NCI-H345 treated with DMSO at 0.1 percent for 48 hours (cell line): ENCODE measurements at regions not wholly inside any gene's neighbourhood (a gene's known extent, or its start where the extent isn't known, plus 50 kb on each side); places are given as distances from the start of the nearest gene placed in this dataset.
A peak's percentile ranks its signal among the peaks of the same experiment; 100 is the strongest.
"Not testable (repeated sequence)": the region's sequence is repeated elsewhere in the genome, so short reads cannot be mapped to it uniquely, and the experiment has no call there.

Experiments used
- DNase-seq: peaks from one replicate; lab custom pipeline; 2025; ENCODE audit not compliant: unreplicated experiment; lab: John Stamatoyannopoulos, UW

DNA sequence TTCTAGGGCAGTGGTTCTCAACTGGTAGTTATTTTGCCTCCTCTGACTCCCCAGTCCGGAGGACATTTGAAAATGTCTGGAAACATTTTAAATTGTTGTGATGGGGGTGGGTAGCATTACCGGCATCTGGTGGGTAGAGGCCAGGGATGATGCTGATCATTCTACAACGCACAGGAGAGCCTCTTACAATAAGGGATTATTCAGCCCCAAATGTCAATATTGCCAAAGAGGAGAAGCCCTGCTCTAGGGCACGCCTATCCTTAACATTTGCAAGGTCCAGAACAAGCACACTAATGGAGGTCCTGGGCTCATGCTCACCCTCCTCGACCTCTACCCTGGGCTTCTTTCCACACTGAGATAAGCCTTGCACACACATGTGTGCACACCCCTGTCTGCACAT lies 106.4 kb downstream of the MINAR1 start:
- DNase-seq: no peak

DNA sequence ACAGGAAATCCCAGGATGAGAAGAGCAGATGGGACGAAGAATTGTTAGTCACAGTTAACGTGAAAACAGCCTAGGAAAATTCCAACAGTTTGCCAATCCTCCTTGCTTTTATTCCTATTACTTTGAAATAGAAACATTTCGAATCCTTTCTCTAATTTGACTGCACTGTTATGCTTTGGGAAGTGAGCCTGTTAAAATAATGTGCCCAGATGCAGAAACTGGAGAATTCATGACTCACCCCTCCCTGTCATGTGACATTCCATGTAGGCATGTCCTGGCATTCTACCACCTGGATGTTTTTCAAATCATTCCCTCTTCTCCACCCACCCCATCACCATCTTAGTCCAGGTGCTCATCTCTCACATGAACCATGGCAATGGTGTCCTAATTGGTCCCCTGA lies 107.3 kb downstream of the MINAR1 start:
- DNase-seq: no peak

DNA sequence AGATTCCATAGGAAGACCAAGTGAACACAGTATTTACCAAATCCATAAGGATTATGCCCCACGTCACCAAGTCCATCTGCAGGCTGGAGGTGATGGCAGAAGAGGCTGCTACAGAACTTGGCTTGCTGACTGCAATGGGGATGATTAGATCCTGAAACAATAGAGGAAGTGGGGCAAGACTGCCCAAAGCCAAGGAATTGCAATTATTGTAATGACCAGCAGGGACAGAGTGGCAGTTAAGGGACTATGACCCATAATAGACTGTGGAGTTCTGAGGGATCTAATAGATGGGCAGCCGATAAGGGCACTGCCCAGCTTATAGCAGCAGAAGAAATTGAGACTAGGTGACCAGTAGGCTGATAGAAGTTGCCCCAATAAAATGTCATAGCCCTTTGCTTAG lies 108.4 kb downstream of the MINAR1 start:
- no peak for DNase-seq

DNA sequence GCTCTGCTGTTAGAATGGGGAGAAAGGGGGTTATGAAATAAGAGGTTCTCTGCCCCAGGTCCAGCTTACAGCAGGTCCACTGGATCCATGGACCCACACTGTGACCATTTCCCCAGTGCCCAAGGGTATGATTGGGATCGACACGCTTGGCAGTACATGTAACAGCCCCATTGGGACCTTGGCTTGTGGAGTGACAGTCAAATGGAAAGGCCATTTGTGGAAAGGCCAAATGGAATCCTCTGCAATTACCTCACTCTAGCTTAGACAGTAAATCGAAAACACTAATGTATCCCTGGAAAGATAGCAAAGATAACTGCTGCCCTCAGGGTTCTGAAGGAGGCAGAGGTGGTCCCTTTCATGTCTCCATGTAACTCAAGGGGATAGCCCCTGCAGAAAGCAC lies 109.1 kb downstream of the MINAR1 start:
- DNase-seq: no peak

DNA sequence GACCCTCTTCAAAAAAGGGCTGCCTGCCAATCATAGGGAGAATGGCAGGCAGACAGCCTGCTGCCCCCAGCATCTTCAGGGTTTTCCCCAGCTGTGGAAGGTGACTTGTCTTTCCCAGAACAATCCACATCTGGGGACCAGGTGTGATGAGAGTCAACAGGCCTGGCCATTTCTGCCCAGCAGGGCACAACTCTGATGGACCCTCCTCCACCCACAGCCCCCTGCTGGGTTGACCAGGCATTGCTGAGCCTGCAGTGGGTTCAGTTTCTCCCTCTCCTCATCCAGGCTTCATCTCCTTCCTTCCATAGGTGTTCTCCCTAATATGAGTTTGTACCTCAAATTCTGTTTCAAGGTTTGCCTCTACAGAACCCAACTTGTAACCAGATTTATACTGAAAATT lies 111.0 kb downstream of the MINAR1 start:
- no peak for DNase-seq

DNA sequence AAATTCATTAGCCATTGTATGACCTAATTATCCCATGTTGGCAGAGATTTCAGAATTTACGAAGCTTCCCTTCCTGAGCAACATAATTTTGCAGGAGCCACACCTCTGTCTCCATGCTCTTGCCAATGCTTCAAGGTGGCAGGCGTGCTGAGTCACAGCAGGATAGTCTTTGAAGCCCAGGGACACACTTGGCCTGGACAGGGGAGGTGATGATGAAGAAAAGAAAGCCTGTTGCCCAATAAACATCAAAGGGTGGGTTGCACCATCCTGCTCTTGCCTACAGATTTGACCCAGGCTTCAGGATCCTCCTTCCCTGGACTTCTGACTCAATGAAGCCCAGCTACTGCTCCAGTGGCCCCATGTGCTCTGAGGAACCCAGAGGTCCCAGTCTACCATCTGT lies 117.1 kb downstream of the MINAR1 start:
- DNase-seq: no peak

DNA sequence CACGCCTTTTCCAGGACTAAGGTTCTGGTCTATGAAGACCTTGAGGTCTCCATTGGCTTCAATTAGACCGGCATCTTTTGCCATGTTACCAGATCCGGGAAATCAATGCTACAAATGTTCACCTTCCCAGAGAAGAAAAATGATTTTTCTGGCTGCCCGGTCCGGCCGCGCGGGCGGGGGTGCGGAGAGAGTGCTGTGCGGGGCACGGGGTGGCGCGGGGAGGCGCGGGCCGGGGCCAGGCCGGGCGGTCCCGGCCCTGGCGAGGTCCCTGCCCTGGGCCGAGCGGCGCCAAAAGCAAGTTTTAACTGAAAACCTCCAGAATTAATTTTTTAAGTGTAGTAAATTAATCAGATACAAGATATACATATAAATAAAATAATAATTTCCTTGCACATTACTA lies 128.2 kb downstream of the MINAR1 start:
- DNase-seq: no peak

DNA sequence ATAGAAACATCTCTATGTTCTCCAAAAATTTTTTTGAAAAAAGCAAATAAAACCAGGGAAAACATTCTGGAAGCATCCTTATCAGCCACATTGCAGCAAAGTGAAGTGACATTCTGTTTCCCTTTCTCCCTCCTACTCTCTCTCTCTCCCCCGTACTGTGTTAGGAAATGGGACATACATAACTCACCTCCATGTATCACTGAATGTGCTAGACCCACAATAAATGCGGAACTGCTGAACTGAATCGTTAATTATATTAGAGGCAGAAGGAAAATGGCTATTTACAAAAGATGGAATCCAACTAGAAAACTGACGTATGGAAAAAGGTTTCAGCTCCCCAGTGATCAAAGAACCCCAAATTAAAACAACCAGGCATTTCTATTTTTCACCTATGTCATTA lies 129.8 kb downstream of the MINAR1 start:
- no peak for DNase-seq

DNA sequence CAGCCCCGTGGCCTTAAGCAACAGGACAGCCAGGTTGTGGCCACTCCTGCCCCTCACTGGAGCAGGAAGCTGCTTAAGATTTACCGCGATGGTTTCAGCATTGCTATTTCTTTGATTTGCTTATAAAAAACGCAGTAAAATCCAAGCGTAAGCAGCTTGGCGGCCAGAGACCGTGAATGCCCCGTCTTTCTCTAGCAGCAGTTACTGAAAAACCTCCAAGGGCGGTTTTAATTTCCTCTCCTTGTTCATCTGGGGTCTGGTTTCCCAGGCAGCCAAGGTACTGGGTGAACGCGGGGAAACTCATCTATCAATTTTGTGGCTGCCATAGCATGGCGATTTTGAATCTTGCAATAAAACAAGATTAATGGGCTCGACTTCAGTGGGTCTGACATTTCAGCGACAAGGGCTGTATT lies 130.3 kb downstream of the MINAR1 start:
- DNase-seq: no peak

DNA sequence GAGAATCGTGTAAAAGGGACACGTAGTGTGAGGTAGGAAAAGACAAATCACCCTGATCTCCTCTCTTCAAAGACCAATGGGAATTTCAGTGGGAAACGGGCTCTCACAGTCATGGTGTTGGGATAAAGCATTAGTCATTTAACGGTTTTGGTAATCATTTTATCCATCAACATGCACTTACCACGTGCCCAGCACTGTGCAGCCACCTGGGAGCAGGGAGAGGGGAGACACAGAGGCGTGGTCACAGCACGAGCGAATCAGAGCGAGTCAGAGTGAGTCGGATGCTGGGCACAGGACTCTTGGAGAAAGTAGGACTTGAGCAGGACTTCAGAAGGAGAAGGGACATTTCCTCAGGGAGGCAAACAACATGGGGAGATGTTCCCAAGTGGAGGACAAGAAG lies 130.8 kb downstream of the MINAR1 start:
- DNase-seq: no peak

DNA sequence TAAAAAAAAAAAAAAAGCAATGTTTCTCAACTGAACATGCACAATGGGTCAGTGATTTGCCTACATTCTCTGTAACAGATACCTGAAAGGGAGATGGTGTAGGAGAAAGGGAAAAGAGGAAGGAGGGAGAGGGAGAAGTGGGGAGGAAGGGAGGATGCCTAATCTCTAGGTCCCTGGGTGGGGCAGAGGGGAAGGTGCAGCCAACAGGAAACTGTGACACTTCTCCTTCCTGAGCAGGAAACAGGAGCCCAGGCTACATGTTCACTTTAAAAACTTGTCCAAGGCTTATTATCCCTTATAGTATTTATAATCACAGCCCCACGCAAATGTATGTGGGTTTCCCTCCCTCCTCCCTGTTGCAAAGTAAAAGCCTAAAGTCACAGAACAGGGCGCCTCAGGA lies 137.9 kb downstream of the MINAR1 start:
- no peak for DNase-seq

DNA sequence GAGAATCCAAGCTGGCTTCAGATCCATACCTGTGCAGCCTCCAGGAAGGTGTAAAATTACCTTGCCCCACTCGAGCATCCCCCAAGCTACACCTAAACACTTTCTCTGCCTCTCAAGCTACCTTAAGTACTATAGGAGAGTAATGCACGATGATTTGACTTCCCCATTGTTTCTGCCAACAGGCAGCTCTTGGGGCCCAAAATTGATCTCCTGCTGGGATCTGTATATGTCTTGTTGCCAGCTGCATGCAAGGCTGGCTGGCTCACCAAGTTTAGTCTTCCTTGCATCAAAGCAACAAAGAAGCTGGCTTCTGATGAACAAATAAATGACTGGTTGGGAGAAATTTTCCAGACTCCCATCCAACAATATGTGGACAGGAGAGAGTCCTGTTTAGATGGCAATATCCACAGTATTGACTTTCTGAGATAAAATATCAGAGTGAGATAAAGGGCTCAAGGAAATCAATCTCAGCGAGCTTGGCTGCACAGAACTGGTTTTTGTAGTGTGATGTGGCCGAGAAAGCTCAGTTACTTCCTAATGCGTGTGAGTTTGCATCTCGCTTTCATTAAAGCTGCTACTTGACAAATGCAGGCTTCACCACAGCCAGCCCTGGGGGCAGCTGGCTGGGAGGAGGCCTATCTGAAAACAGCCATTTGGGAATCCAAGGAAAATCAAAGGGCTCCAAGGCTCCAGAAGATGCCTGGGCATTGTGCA lies 140.7 kb downstream of the MINAR1 start:
- peak; percentile 16 for DNase-seq

DNA sequence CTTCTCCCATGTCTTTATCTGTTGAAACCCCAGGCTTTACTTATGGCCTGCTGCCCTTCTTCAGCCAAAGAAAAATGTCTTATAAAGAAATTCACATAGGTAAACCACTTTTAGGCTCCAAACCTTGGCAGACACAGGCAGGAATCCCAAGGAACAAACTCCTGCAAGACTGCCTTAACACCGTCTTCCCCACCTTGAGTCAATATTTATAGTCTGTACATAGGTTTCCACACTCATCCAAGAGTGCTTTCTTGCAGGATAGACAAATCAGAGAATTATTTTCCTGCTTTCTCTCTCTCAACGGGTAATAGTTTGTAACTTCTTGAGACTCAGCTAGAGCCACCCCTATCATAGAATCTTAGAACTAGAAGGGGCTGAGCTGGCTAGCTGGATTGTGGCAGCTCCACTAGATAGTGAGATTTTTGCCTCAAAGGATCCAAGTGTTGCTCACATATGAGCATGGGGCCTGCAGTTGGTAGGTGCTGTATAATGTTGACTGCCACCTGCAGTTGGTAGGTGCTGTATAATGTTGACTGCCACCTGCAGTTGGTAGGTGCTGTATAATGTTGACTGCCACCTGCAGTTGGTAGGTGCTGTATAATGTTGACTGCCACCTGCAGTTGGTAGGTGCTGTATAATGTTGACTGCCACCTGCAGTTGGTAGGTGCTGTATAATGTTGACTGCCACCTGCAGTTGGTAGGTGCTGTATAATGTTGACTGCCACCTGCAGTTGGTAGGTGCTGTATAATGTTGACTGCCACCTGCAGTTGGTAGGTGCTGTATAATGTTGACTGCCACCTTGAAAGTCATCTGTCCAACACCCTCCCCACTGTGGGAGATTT lies 142.5 kb downstream of the MINAR1 start:
- not testable (repeated sequence) for DNase-seq

DNA sequence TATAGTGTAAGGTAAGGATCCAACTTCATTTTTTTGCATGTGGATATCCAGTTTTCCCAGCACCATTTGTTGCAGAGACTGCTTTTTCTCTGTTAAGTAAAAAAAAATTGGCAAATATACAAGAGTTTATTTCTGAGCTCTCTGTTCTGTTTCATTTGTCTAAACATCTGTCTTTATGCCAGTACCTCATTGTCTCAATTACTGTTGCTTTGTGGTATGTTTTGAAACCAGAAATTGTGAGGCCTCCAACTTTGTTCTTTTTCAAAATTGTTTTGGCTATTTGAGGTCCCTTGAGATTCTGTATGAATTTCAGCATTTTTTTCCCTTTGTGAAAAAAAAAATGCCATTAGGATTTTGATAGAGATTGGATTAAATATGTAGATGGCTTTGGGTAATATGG lies 150.5 kb downstream of the MINAR1 start:
- no peak for DNase-seq

DNA sequence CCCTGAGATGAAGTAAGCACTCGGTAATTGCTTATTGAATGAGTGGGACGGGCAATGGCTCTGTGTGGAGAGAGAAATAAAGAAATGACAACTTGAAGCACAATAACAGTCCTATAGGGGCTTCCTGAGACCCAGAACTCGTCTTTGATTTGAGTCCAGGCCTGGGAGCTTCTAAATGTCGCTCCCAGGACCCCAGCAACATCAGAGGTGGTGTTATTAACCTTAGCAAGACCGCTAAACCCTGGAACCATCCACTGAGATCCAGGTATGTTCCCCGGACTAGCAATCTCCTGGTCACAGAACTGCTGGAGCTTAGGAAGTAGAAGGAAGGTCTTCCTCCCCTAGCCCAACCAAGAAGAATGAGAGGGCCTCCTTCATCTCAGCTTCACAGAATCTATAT lies 160.0 kb downstream of the MINAR1 start:
- no peak for DNase-seq

DNA sequence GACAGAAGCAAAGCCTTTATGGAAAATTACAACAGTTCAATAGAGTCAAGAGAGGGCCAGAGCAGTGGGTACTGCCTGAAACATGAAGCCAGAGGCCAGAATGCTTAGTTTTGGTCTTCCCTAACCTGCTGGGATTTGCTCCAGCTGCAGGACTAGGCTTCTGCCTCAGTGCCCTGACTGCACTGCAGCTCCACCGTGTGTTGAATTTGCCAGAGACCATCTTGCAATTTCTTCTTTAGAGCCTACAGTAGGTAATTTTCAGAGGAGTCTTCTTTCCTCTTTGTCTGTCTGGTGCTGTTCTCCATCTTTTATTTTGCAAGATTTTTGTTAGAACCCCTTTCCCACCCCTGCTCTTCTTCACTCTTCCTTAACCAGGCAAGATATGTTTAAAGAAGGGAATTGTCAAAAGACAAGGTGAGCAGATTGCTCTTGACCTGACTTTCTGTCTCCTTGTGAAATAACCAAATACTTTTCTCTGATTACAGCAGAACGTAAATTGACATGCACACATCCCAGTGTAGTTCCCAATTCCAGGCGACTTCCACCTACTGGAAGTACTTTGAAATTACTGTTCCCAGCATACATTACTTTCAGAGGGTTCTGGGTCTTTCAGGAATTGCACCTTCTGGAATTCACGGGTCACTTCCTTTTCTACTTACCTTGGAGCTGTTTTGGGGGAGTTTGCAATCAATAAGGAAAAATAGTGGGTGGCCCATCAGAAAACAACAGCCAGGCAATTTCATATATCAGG lies 161.2 kb downstream of the MINAR1 start:
- DNase-seq: no peak

DNA sequence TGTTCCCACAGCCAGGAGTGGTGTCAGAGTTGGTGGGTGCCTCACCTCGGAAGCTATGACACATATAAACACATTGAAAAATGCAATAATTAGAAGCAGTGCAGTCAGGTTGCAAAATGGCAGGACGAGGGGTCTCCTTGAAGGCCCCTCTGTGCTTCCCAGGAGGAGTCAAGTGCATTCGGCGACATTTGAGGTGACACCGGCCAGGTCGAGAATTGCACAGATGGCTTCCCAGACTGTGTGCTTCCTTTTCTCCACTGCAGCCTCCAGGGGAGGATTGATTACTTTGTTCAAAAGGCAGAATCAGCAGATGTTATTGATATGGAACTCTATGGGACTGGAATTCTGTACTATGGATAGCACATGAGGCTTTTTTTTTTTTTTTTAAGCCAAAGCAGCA lies 163.2 kb downstream of the MINAR1 start:
- DNase-seq: no peak

DNA sequence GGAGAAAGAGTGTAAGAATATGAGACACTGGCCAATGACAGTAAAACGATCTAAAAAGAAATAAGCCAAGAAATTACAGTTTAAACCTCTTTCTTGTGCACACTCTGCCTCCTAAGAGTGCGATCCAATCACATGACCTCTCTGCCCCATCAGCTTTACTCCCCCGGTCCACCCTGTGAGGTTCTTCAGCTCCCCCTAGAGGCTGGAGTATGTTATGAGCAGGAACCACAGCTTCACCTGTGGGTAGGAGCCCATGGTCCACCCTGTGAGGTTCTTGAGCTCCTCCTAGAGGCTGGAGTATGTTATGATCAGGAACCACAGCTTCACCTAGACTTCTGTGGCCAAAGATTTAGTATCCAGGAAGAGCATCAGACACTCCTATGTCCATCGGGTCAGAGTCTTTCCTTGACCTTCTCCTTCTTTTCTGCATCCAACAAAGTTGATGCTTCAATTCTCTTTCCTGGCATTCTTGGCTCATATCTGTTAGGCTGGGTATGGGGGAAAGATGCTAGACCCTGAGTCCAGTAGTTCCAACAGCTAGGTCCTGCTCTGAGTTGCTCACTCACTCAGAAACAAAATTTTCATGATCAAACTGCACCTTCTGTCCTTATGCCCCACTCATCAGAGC lies 164.0 kb downstream of the MINAR1 start:
- DNase-seq: peak; percentile 53

DNA sequence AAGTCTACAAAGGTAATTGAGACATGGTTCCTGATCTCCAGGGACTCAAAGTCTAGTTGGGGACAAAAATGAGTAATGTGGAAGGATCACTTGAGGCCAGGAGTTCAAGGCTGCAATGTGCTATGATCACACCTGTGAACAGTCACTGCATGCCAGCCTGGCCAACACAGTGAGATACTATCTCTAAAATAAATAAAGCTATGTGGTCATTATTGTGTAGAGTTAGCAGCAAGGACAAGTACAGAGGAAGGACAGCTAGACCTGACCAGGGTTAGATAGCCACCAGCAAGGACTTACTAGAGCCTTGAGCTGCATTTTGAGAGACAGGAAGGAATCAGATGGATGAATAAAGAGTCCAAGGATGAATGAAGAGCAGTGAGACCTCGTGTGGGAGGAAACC lies 166.5 kb downstream of the MINAR1 start:
- no peak for DNase-seq

DNA sequence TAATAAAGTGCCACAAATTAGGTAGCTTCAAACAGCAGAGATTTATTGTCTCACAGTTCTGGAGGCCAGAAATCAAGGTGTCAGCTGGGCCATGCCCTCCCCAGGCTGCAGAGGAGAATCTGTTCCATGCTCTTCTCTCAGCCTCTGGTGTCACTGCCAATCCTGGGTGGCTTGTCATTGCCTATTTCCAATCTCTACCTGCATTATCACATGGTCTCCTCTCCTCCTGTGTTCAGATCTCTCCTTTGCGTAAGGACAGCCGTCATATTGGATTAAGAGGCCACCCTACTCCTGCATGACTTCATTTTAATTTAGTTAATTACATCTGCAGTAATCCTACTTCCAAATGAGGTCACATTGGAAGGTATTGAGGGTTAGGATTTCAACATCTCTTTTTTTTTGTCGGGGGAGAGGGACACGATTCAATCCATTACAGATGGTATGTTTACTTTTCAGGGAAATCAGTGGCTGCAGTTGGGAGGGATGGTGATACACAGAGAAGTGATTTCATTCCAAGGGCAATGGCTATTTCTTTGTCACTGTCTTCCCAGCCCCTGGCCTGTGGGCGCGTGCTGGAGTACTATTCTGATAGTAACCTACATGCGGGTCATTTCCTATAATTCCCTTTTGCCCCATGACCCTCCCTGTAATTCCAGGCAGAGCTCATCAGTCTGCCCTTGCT lies 169.4 kb downstream of the MINAR1 start:
- no peak for DNase-seq

DNA sequence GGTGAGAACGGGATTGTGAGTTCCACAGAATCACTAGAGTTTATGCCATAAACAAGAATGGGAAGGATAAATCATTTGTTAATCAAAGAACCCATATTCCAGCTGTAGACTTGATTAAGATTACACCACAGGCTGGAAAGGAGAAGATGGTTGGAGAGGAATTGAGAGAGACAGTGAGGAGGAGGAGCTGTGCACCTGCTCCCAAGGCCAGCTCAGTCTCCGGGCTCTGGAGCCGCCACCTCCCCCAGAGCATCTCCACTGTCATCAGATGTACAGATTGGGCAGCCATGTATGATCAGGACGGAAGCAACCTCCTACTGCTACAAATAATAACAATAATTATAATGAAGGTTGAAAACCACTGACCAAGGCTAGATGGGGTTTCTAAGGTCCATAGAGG lies 170.0 kb downstream of the MINAR1 start:
- DNase-seq: no peak
